Activated CD4-positive, alpha-beta T cell treated with anti-CD3 and anti-CD28 coated beads, Interleukin-2, amount 50 U/mL, for 48 hours (primary cell): ENCODE measurements at regions not wholly inside any gene's neighbourhood (a gene's known extent, or its start where the extent isn't known, plus 50 kb on each side); places are given as distances from the start of the nearest gene placed in this dataset.

Experiments used
- DNase-seq, 2 experiments: peaks; one replicate each; pipeline ENCODE4 v3.0.0-alpha.2; 2020

GRCh38 chr9:108211411-108211955 is 644.3 kb downstream of the ACTL7B start:
- no peak for DNase-seq

- DNase-seq = no peak
Measured at GRCh38 chr9:108209132-108209685, 646.6 kb downstream of the ACTL7B start.

- DNase-seq = no peak
Measured at GRCh38 chr9:108207561-108208165, 648.1 kb downstream of the ACTL7B start.

- DNase-seq = no peak
Measured at GRCh38 chr9:108205276-108205675, 650.5 kb downstream of the ACTL7B start.

- no peak for DNase-seq
Measured at GRCh38 chr9:108197899-108198298, 657.9 kb downstream of the ACTL7B start.

- DNase-seq = no peak
Measured at GRCh38 chr9:108197008-108197365, 658.8 kb downstream of the ACTL7B start.

GRCh38 chr9:108196332-108197007 is 659.3 kb downstream of the ACTL7B start:
- no peak for DNase-seq

GRCh38 chr9:108194154-108194553 is 661.6 kb downstream of the ACTL7B start:
- no peak for DNase-seq

- DNase-seq = no peak
Measured at GRCh38 chr9:108193026-108193710, 662.6 kb downstream of the ACTL7B start.

- no peak for DNase-seq
Measured at GRCh38 chr9:108191065-108191464, 664.7 kb downstream of the ACTL7B start.

GRCh38 chr9:108188976-108189375 is 666.8 kb downstream of the ACTL7B start:
- DNase-seq = no peak

- no peak for DNase-seq
Measured at GRCh38 chr9:108188482-108188881, 667.3 kb downstream of the ACTL7B start.

- no peak for DNase-seq
Measured at GRCh38 chr9:108186642-108187395, 669.0 kb downstream of the ACTL7B start.

GRCh38 chr9:108185613-108186012 is 670.2 kb downstream of the ACTL7B start:
- DNase-seq = no peak

- DNase-seq = no peak
Measured at GRCh38 chr9:108184941-108185340, 670.8 kb downstream of the ACTL7B start.

GRCh38 chr9:108184009-108184408 is 671.8 kb downstream of the ACTL7B start:
- no peak for DNase-seq

- no peak for DNase-seq
Measured at GRCh38 chr9:108182950-108183381, 672.8 kb downstream of the ACTL7B start.

- no peak for DNase-seq
Measured at GRCh38 chr9:108182270-108182669, 673.5 kb downstream of the ACTL7B start.

GRCh38 chr9:108181441-108181840 is 674.3 kb downstream of the ACTL7B start:
- DNase-seq = no peak

GRCh38 chr9:108180541-108180940 is 675.2 kb downstream of the ACTL7B start:
- DNase-seq = no peak

- no peak for DNase-seq
Measured at GRCh38 chr9:108178318-108178717, 677.5 kb downstream of the ACTL7B start.

GRCh38 chr9:108168236-108168850 is 678.8 kb upstream of the KLF4 start:
- no peak for DNase-seq
